ENCODE measurements at regions not wholly inside any gene's neighbourhood (a gene's known extent, or its start where the extent isn't known, plus 50 kb on each side); places are given as distances from the start of the nearest gene placed in this dataset.
"Not testable (repeated sequence)": the region's sequence is repeated elsewhere in the genome, so short reads cannot be mapped to it uniquely, and the experiment has no call there.

GRCh38 chr1:60516996-60517395 is 443.4 kb upstream of the C1orf87 start:
- H3K9ac ChIP-seq (ENCODE audit: low read length): no peak overlapping the region
- H3K4me1 ChIP-seq (ENCODE audit: control insufficient read depth, low read depth, low read length): no peaks in the 10 kb centered on the region

GRCh38 chr1:60510162-60510561 is 436.6 kb upstream of the C1orf87 start:
- Histone ChIP-seq H3K4me3 (ENCODE audit: low read length) (no peak overlapping the region), H3K4me1 (ENCODE audit: control insufficient read depth, low read depth, low read length) (no peaks in the 10 kb centered on the region), H3K27ac (ENCODE audit: low read length) (no peak overlapping the region), H3K27me3 (ENCODE audit: control insufficient read depth, insufficient read depth, low read length) (no peaks in the 10 kb centered on the region), H3K36me3 (ENCODE audit: control insufficient read depth, low read depth, low read length) (no peaks in the 10 kb centered on the region), H3K9ac (ENCODE audit: low read length) (no peak overlapping the region), H3K9me3 (ENCODE audit: control insufficient read depth, low read depth, low read length) (no peaks in the 10 kb centered on the region)

More at GRCh38 chr1:60516996-60517395, 443.4 kb upstream of the C1orf87 start:
- H3K27ac ChIP-seq (ENCODE audit: low read length): no peak overlapping the region
- no peaks in the 10 kb centered on the region for H3K36me3 ChIP-seq (ENCODE audit: control insufficient read depth, low read depth, low read length)
- H3K9me3 ChIP-seq (ENCODE audit: control insufficient read depth, low read depth, low read length): no peaks in the 10 kb centered on the region
- no peak overlapping the region for H3K4me3 ChIP-seq (ENCODE audit: low read length)
- H3K27me3 ChIP-seq (ENCODE audit: control insufficient read depth, insufficient read depth, low read length): no peaks in the 10 kb centered on the region

- Histone ChIP-seq H3K9ac (ENCODE audit: low read length) (no peak overlapping the region), H3K36me3 (ENCODE audit: control insufficient read depth, low read depth, low read length) (no peaks in the 10 kb centered on the region), H3K9me3 (ENCODE audit: control insufficient read depth, low read depth, low read length) (no peaks in the 10 kb centered on the region), H3K27ac (ENCODE audit: low read length) (no peak overlapping the region), H3K27me3 (ENCODE audit: control insufficient read depth, insufficient read depth, low read length) (no peaks in the 10 kb centered on the region), H3K4me1 (ENCODE audit: control insufficient read depth, low read depth, low read length) (peaks cover 7% of the 10 kb centered on the region), H3K4me3 (ENCODE audit: low read length) (no peak overlapping the region)
Measured at GRCh38 chr1:60504206-60504840, 430.8 kb upstream of the C1orf87 start.

GRCh38 chr1:60503266-60503925 is 429.8 kb upstream of the C1orf87 start:
- H3K4me3 ChIP-seq (ENCODE audit: low read length): no peak overlapping the region
- no peak overlapping the region for H3K27ac ChIP-seq (ENCODE audit: low read length)

GRCh38 chr1:60502506-60502905 is 428.9 kb upstream of the C1orf87 start:
- H3K4me1 ChIP-seq (ENCODE audit: control insufficient read depth, low read depth, low read length): peaks cover 7% of the 10 kb centered on the region
- H3K27ac ChIP-seq (ENCODE audit: low read length): no peak overlapping the region
- no peaks in the 10 kb centered on the region for H3K36me3 ChIP-seq (ENCODE audit: control insufficient read depth, low read depth, low read length)
- no peak overlapping the region for H3K4me3 ChIP-seq (ENCODE audit: low read length)
- no peaks in the 10 kb centered on the region for H3K27me3 ChIP-seq (ENCODE audit: control insufficient read depth, insufficient read depth, low read length)
- H3K9ac ChIP-seq (ENCODE audit: low read length): no peak overlapping the region
- H3K9me3 ChIP-seq (ENCODE audit: control insufficient read depth, low read depth, low read length): no peaks in the 10 kb centered on the region

More at GRCh38 chr1:60503266-60503925, 429.8 kb upstream of the C1orf87 start:
- Histone ChIP-seq H3K9ac (ENCODE audit: low read length) (no peak overlapping the region), H3K27me3 (ENCODE audit: control insufficient read depth, insufficient read depth, low read length) (no peaks in the 10 kb centered on the region), H3K9me3 (ENCODE audit: control insufficient read depth, low read depth, low read length) (no peaks in the 10 kb centered on the region), H3K4me1 (ENCODE audit: control insufficient read depth, low read depth, low read length) (peaks cover 7% of the 10 kb centered on the region), H3K36me3 (ENCODE audit: control insufficient read depth, low read depth, low read length) (no peaks in the 10 kb centered on the region)

GRCh38 chr1:60489916-60490480 is 416.4 kb upstream of the C1orf87 start:
- H3K9ac ChIP-seq (ENCODE audit: low read length): not testable (repeated sequence)

GRCh38 chr1:60488847-60489246 is 415.3 kb upstream of the C1orf87 start:
- Histone ChIP-seq H3K9me3 (ENCODE audit: control insufficient read depth, low read depth, low read length) (no peaks in the 10 kb centered on the region), H3K27me3 (ENCODE audit: control insufficient read depth, insufficient read depth, low read length) (no peaks in the 10 kb centered on the region), H3K27ac (ENCODE audit: low read length) (no peak overlapping the region), H3K4me1 (ENCODE audit: control insufficient read depth, low read depth, low read length) (no peaks in the 10 kb centered on the region), H3K36me3 (ENCODE audit: control insufficient read depth, low read depth, low read length) (no peaks in the 10 kb centered on the region), H3K9ac (ENCODE audit: low read length) (no peak overlapping the region), H3K4me3 (ENCODE audit: low read length) (no peak overlapping the region)

More at GRCh38 chr1:60489916-60490480, 416.4 kb upstream of the C1orf87 start:
- H3K4me3 ChIP-seq (ENCODE audit: low read length); H3K9me3 ChIP-seq (ENCODE audit: control insufficient read depth, low read depth, low read length); H3K27me3 ChIP-seq (ENCODE audit: control insufficient read depth, insufficient read depth, low read length); H3K36me3 ChIP-seq (ENCODE audit: control insufficient read depth, low read depth, low read length); H3K27ac ChIP-seq (ENCODE audit: low read length); H3K4me1 ChIP-seq (ENCODE audit: control insufficient read depth, low read depth, low read length): not testable (repeated sequence)

- Histone ChIP-seq H3K9ac (ENCODE audit: low read length) (no peak overlapping the region), H3K4me1 (ENCODE audit: control insufficient read depth, low read depth, low read length) (no peaks in the 10 kb centered on the region), H3K36me3 (ENCODE audit: control insufficient read depth, low read depth, low read length) (no peaks in the 10 kb centered on the region), H3K9me3 (ENCODE audit: control insufficient read depth, low read depth, low read length) (no peaks in the 10 kb centered on the region), H3K27ac (ENCODE audit: low read length) (no peak overlapping the region), H3K4me3 (ENCODE audit: low read length) (no peak overlapping the region), H3K27me3 (ENCODE audit: control insufficient read depth, insufficient read depth, low read length) (no peaks in the 10 kb centered on the region)
Measured at GRCh38 chr1:60487565-60488345, 414.2 kb upstream of the C1orf87 start.

- Histone ChIP-seq H3K27me3 (ENCODE audit: control insufficient read depth, insufficient read depth, low read length) (no peaks in the 10 kb centered on the region), H3K9me3 (ENCODE audit: control insufficient read depth, low read depth, low read length) (no peaks in the 10 kb centered on the region), H3K9ac (ENCODE audit: low read length) (no peak overlapping the region), H3K4me1 (ENCODE audit: control insufficient read depth, low read depth, low read length) (no peaks in the 10 kb centered on the region), H3K27ac (ENCODE audit: low read length) (no peak overlapping the region), H3K36me3 (ENCODE audit: control insufficient read depth, low read depth, low read length) (no peaks in the 10 kb centered on the region), H3K4me3 (ENCODE audit: low read length) (no peak overlapping the region)
Measured at GRCh38 chr1:60483509-60483908, 409.9 kb upstream of the C1orf87 start.

GRCh38 chr1:60470246-60470645 is 396.7 kb upstream of the C1orf87 start:
- no peaks in the 10 kb centered on the region for H3K27me3 ChIP-seq (ENCODE audit: control insufficient read depth, insufficient read depth, low read length)
- no peak overlapping the region for H3K27ac ChIP-seq (ENCODE audit: low read length)
- no peak overlapping the region for H3K4me3 ChIP-seq (ENCODE audit: low read length)
- no peaks in the 10 kb centered on the region for H3K4me1 ChIP-seq (ENCODE audit: control insufficient read depth, low read depth, low read length)
- no peaks in the 10 kb centered on the region for H3K36me3 ChIP-seq (ENCODE audit: control insufficient read depth, low read depth, low read length)
- no peak overlapping the region for H3K9ac ChIP-seq (ENCODE audit: low read length)
- H3K9me3 ChIP-seq (ENCODE audit: control insufficient read depth, low read depth, low read length): no peaks in the 10 kb centered on the region

- Histone ChIP-seq H3K4me1 (ENCODE audit: control insufficient read depth, low read depth, low read length) (no peaks in the 10 kb centered on the region), H3K27me3 (ENCODE audit: control insufficient read depth, insufficient read depth, low read length) (no peaks in the 10 kb centered on the region), H3K9ac (ENCODE audit: low read length) (no peak overlapping the region), H3K27ac (ENCODE audit: low read length) (no peak overlapping the region), H3K9me3 (ENCODE audit: control insufficient read depth, low read depth, low read length) (no peaks in the 10 kb centered on the region), H3K36me3 (ENCODE audit: control insufficient read depth, low read depth, low read length) (no peaks in the 10 kb centered on the region), H3K4me3 (ENCODE audit: low read length) (no peak overlapping the region)
Measured at GRCh38 chr1:60463786-60464185, 390.2 kb upstream of the C1orf87 start.
